ENCODE measurements at regions not wholly inside any gene's neighbourhood (a gene's known extent, or its start where the extent isn't known, plus 50 kb on each side); places are given as distances from the start of the nearest gene placed in this dataset.
"Not testable (repeated sequence)": the region's sequence is repeated elsewhere in the genome, so short reads cannot be mapped to it uniquely, and the experiment has no call there.

- Histone ChIP-seq H3K9me3 (no peaks in the 10 kb centered on the region), H3K4me3 (no peak overlapping the region), H3K36me3 (no peaks in the 10 kb centered on the region), H3K27me3 (no peaks in the 10 kb centered on the region), H3K4me1 (no peaks in the 10 kb centered on the region), H3K27ac (no peak overlapping the region)
- TF ChIP-seq CTCF (IDR thresholded peaks at IDR 0.05) (no peak), POLR2A (IDR thresholded peaks at IDR 0.05) (no peak)
- WGBS (ENCODE audit: insufficient coverage, low coverage, low lambda C conversion rate, missing lambda C conversion rate) = 64% methylated on average over 1 of the region's 1 CpG
- DNase-seq (no peak), ATAC-seq (no peak)
- intact Hi-C loops (cut with DNase I) = no loop called here
These were observed 61.9 kb upstream of the ADGRL2 start for GRCh38 chr1:81738875-81739274.

DNA sequence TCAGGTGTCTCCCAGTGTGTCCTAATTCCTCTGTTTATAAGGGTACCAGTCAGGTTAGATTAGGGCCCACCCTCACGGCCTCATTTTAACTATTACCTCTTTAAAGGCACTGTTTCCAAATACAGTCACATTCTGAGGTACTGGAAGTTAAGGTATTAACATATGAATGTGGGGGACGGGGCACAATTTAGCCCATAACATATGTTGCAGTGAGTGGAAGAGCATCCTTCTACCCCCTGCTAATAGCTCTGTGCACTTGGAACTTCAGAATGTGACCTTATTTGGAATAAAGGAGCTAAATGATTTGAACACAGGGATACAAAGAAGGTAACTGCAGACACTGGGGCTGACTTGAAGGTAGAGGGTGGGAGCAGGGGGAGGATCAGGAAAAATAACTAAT lies 67.3 kb upstream of the ADGRL2 start:
- no peaks in the 10 kb centered on the region for H3K9me3 ChIP-seq
- no peak for TF ChIP-seq CTCF (IDR thresholded peaks at IDR 0.05)
- no peak for TF ChIP-seq POLR2A (IDR thresholded peaks at IDR 0.05)
- H3K4me3 ChIP-seq = no peak overlapping the region
- WGBS (ENCODE audit: insufficient coverage, low coverage, low lambda C conversion rate, missing lambda C conversion rate) = 94% methylated on average over 2 of the region's 2 CpGs
- intact Hi-C loops (cut with DNase I) = no loop called here
- ATAC-seq (no peak), DNase-seq (no peak)
- no peaks in the 10 kb centered on the region for H3K4me1 ChIP-seq
- H3K27me3 ChIP-seq = no peaks in the 10 kb centered on the region
- no peaks in the 10 kb centered on the region for H3K36me3 ChIP-seq
- H3K27ac ChIP-seq = no peak overlapping the region

DNA sequence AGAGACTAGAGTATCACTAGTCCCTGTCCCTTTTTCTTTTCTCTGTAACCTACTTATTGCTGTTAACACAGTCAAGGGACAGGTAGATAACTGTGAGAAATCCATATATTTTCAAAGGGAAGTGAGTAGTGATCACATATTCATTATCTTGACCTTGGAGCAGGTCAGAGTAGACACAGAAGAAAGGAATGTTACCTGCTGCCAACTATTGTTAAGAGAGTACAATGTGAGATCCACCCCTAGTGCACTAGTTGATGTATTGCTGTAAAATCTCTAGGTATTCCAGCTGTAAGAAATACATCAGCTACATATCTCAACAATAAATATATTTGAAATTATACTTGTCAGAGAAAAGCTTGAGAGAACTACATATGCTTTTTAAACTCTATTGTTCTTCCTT lies 68.7 kb upstream of the ADGRL2 start:
- ATAC-seq = no peak

GRCh38 chr1:81730881-81731280 lies 69.9 kb upstream of the ADGRL2 start:
- H3K4me3 ChIP-seq = no peak overlapping the region
- no peak overlapping the region for H3K27ac ChIP-seq
- no peaks in the 10 kb centered on the region for H3K27me3 ChIP-seq
- 60% methylated on average over 1 of the region's 1 CpG for whole genome bisulfite sequencing (ENCODE audit: insufficient coverage, low coverage, low lambda C conversion rate, missing lambda C conversion rate)
- DNase-seq = no peak
- intact Hi-C loops (cut with DNase I) = no loop called here
- no peaks in the 10 kb centered on the region for H3K4me1 ChIP-seq
- H3K9me3 ChIP-seq = no peaks in the 10 kb centered on the region
- no peaks in the 10 kb centered on the region for H3K36me3 ChIP-seq
- ATAC-seq = no peak
- TF ChIP-seq POLR2A (IDR thresholded peaks at IDR 0.05) (no peak), CTCF (IDR thresholded peaks at IDR 0.05) (no peak)

More for the DNA sequence above, 68.7 kb upstream of the ADGRL2 start:
- no peak for TF ChIP-seq CTCF (IDR thresholded peaks at IDR 0.05)
- no peak for TF ChIP-seq POLR2A (IDR thresholded peaks at IDR 0.05)
- Histone ChIP-seq H3K9me3 (no peaks in the 10 kb centered on the region), H3K4me1 (no peaks in the 10 kb centered on the region), H3K27me3 (no peaks in the 10 kb centered on the region), H3K4me3 (no peak overlapping the region), H3K27ac (no peak overlapping the region), H3K36me3 (no peaks in the 10 kb centered on the region)
- intact Hi-C loops (cut with DNase I) = no loop called here
- DNase-seq = no peak

GRCh38 chr1:81730299-81730698 lies 70.4 kb upstream of the ADGRL2 start:
- WGBS (ENCODE audit: insufficient coverage, low coverage, low lambda C conversion rate, missing lambda C conversion rate) = 87% methylated on average over 4 of the region's 7 CpGs
- ATAC-seq; intact Hi-C loops (cut with DNase I): not testable (repeated sequence)

More at GRCh38 chr1:81730299-81730698, 70.4 kb upstream of the ADGRL2 start:
- H3K27me3 ChIP-seq, H3K4me3 ChIP-seq, DNase-seq, H3K9me3 ChIP-seq, H3K36me3 ChIP-seq, H3K4me1 ChIP-seq, H3K27ac ChIP-seq: not testable (repeated sequence)

All from right lobe of liver (tissue), 6 donors.